Caco-2 (cell line): ENCODE measurements at regions not wholly inside any gene's neighbourhood (a gene's known extent, or its start where the extent isn't known, plus 50 kb on each side); places are given as distances from the start of the nearest gene placed in this dataset.

Experiments
- BruUV-seq: library from RNA; stranded (reverse); fragments of 400-500 nt; replicated peaks from 2 replicates; lab custom pipeline; 2021; lab: Mats Ljungman, UMichigan
- CTCF ChIA-PET: fragments of 300-600 bp; sonication (Branson Sonifier 250); formaldehyde crosslinking; loops from one replicate; lab custom pipeline; 2022; ENCODE audit warnings: antibody characterized with exemption; lab: Charles Lee
- POLR2A ChIA-PET: fragments of 300-600 bp; sonication (Branson Sonifier 250); formaldehyde crosslinking; loops from one replicate; lab custom pipeline; 2022; ENCODE audit warnings: antibody characterized with exemption; lab: Charles Lee
- DNase-seq, 2 experiments: peaks; one replicate each; pipeline versions ENCODE4 v3.0.0 to v3.0.0-alpha.2; 2020 to 2022
- H3K27me3 ChIP-seq: replicated peaks from 2 replicates; pipeline ENCODE4 v1.6.0; 2011; ENCODE audit warnings: low read length; ENCODE audit not compliant: control insufficient read depth, insufficient read depth
- H3K36me3 ChIP-seq: 2 replicates; pipeline ENCODE4 v1.5.1; 2011; ENCODE audit warnings: low read length; ENCODE audit not compliant: control insufficient read depth, insufficient read depth
- H3K4me1 ChIP-seq: fragments of 250-450 bp; sonication (Bioruptor Pico); 2 replicates; pipeline ENCODE4 v1.5.1; 2020; ENCODE audit warnings: mild to moderate bottlenecking
- H3K4me3 ChIP-seq: 2 replicates; pipeline ENCODE4 v1.5.1; 2011; ENCODE audit warnings: low read depth, mild to moderate bottlenecking, control low read depth, low read length
- H3K9me3 ChIP-seq: fragments of 250-450 bp; sonication (Bioruptor Pico); 2 replicates; pipeline ENCODE4 v1.5.1; 2020; ENCODE audit warnings: mild to moderate bottlenecking, moderate library complexity
- H3K27ac Mint-ChIP-seq: one replicate; pipeline ENCODE4 v1.8.0; 2022; ENCODE audit warnings: mixed read lengths; ENCODE audit not compliant: unreplicated experiment
- H3K27me3 Mint-ChIP-seq: one replicate; pipeline ENCODE4 v1.8.0; 2022; ENCODE audit warnings: mixed read lengths; ENCODE audit not compliant: insufficient read depth, unreplicated experiment
- H3K36me3 Mint-ChIP-seq: one replicate; pipeline ENCODE4 v1.8.0; 2022; ENCODE audit warnings: mild to moderate bottlenecking, mixed read lengths; ENCODE audit not compliant: insufficient read depth, unreplicated experiment
- H3K4me1 Mint-ChIP-seq: one replicate; pipeline ENCODE4 v1.8.0; 2022; ENCODE audit warnings: low read depth, mixed read lengths; ENCODE audit not compliant: unreplicated experiment
- H3K4me3 Mint-ChIP-seq: one replicate; pipeline ENCODE4 v1.8.0; 2022; ENCODE audit warnings: mild to moderate bottlenecking, moderate library complexity, mixed read lengths; ENCODE audit not compliant: unreplicated experiment
- H3K9me3 Mint-ChIP-seq: one replicate; pipeline ENCODE4 v1.8.0; 2022; ENCODE audit warnings: mixed read lengths; ENCODE audit not compliant: unreplicated experiment
- intact Hi-C: fragments of 100-400 bp; cut with micrococcal nuclease; formaldehyde crosslinking; loops from one replicate; pipeline ENCODE4 v1.10.0; 2022; ENCODE audit not compliant: unreplicated experiment
- TF ChIP-seq, protein P1 (sequence below), 2 experiments: fragments of 200-600 bp in 1 of 2; IDR thresholded peaks; 1 replicate in 1 of 2; 2 replicates in 1 of 2; pipeline versions ENCODE4 v1.5.1 to v1.8.0; 2011 to 2022; ENCODE audit warnings: antibody characterized with exemption in 1 of 2, control low read depth in 1 of 2, inconsistent platforms in 1 of 2, low read depth in 1 of 2, low read length in 1 of 2, mild to moderate bottlenecking in 1 of 2, moderate library complexity in 1 of 2; ENCODE audit not compliant: insufficient read depth in 1 of 2, severe bottlenecking in 1 of 2, unreplicated experiment in 1 of 2

- H3K27me3 Mint-ChIP-seq: peaks cover 2% of the 10 kb centered on the region
- no peaks in the 10 kb centered on the region for H3K4me1 Mint-ChIP-seq
- no peak overlapping the region for H3K4me3 Mint-ChIP-seq
- TF ChIP-seq, protein P1, sequence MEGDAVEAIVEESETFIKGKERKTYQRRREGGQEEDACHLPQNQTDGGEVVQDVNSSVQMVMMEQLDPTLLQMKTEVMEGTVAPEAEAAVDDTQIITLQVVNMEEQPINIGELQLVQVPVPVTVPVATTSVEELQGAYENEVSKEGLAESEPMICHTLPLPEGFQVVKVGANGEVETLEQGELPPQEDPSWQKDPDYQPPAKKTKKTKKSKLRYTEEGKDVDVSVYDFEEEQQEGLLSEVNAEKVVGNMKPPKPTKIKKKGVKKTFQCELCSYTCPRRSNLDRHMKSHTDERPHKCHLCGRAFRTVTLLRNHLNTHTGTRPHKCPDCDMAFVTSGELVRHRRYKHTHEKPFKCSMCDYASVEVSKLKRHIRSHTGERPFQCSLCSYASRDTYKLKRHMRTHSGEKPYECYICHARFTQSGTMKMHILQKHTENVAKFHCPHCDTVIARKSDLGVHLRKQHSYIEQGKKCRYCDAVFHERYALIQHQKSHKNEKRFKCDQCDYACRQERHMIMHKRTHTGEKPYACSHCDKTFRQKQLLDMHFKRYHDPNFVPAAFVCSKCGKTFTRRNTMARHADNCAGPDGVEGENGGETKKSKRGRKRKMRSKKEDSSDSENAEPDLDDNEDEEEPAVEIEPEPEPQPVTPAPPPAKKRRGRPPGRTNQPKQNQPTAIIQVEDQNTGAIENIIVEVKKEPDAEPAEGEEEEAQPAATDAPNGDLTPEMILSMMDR (IDR thresholded peaks at IDR 0.05; ENCODE audit: insufficient read depth in 1 of 2, low read depth in 1 of 2, low read length in 1 of 2, severe bottlenecking in 1 of 2, unreplicated experiment in 1 of 2): no peak
- H3K4me1 ChIP-seq: no peaks in the 10 kb centered on the region
- peaks cover 13% of the 10 kb centered on the region for H3K9me3 Mint-ChIP-seq
- H3K9me3 ChIP-seq: no peaks in the 10 kb centered on the region
- no peak overlapping the region for H3K4me3 ChIP-seq
- intact Hi-C loops: no loop called here
- no peaks in the 10 kb centered on the region for H3K27me3 ChIP-seq
- ChIA-PET CTCF (no interaction called here), POLR2A (no interaction called here)
- no peak for DNase-seq
- no TSS peak for BruUV-seq
- H3K36me3 Mint-ChIP-seq: no peaks in the 10 kb centered on the region
- no peaks in the 10 kb centered on the region for H3K36me3 ChIP-seq
- H3K27ac Mint-ChIP-seq: no peak overlapping the region
Observed at GRCh38 chr2:415986-416610, 128.2 kb upstream of the ALKAL2 start.

- Histone ChIP-seq H3K27me3 (no peaks in the 10 kb centered on the region), H3K9me3 (peaks cover 3% of the 10 kb centered on the region; the same call in 1 of the 2 replicates), H3K36me3 (no peaks in the 10 kb centered on the region), H3K4me3 (no peak overlapping the region), H3K4me1 (no peaks in the 10 kb centered on the region)
- Mint-ChIP-seq H3K27me3 (peaks cover 10% of the 10 kb centered on the region), H3K9me3 (peaks cover 41% of the 10 kb centered on the region), H3K27ac (no peak overlapping the region), H3K36me3 (no peaks in the 10 kb centered on the region), H3K4me3 (no peak overlapping the region), H3K4me1 (no peaks in the 10 kb centered on the region)
- CTCF ChIA-PET: no interaction called here
- DNase-seq: no peak
- POLR2A ChIA-PET: no interaction called here
- intact Hi-C loops: no loop called here
- no TSS peak for BruUV-seq
- TF ChIP-seq, protein P1 (IDR thresholded peaks at IDR 0.05; ENCODE audit: insufficient read depth in 1 of 2, low read depth in 1 of 2, low read length in 1 of 2, severe bottlenecking in 1 of 2, unreplicated experiment in 1 of 2): no peak
Observed at GRCh38 chr2:409523-409922, 121.6 kb upstream of the ALKAL2 start.

- no peaks in the 10 kb centered on the region for H3K4me1 Mint-ChIP-seq
- no peak for DNase-seq
- H3K27ac Mint-ChIP-seq: no peak overlapping the region
- H3K4me3 ChIP-seq: no peak overlapping the region
- H3K4me1 ChIP-seq: no peaks in the 10 kb centered on the region
- peaks cover 10% of the 10 kb centered on the region for H3K27me3 Mint-ChIP-seq
- no peaks in the 10 kb centered on the region for H3K36me3 Mint-ChIP-seq
- no TSS peak for BruUV-seq
- peaks cover 45% of the 10 kb centered on the region for H3K9me3 Mint-ChIP-seq
- no peaks in the 10 kb centered on the region for H3K36me3 ChIP-seq
- H3K9me3 ChIP-seq: peaks cover 8% of the 10 kb centered on the region; the same call in 1 of the 2 replicates
- ChIA-PET POLR2A (no interaction called here), CTCF (no interaction called here)
- H3K4me3 Mint-ChIP-seq: no peak overlapping the region
- H3K27me3 ChIP-seq: no peaks in the 10 kb centered on the region
- TF ChIP-seq, protein P1 (IDR thresholded peaks at IDR 0.05; ENCODE audit: insufficient read depth in 1 of 2, low read depth in 1 of 2, low read length in 1 of 2, severe bottlenecking in 1 of 2, unreplicated experiment in 1 of 2): no peak
- intact Hi-C loops: no loop called here
Observed at GRCh38 chr2:407630-408029, 119.7 kb upstream of the ALKAL2 start.
